COLO668 (cell line): ENCODE measurements at regions not wholly inside any gene's neighbourhood (a gene's known extent, or its start where the extent isn't known, plus 50 kb on each side); places are given as distances from the start of the nearest gene placed in this dataset.

Experiments
- DNase-seq: peaks from one replicate; lab custom pipeline; 2025; ENCODE audit not compliant: unreplicated experiment; lab: John Stamatoyannopoulos, UW

DNA sequence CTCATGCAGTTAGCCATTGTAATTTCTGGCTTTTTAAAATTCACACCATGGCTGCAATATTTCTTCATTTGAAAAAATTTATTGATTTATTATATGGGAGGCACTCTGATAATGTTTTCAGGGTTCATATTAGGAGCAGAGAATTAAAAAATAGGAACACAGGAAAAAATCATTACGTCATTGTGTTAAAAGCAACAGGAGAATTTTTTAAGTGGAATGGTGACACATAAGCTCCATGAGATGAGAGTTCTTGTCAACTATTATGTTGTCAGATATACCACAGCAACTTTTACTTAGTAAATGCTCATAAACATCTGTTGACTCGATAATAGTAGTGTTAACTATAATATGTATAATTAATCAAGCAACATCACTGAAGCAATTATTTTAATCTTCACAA lies 400.1 kb downstream of the TDRD3 start:
- no peak for DNase-seq

DNA sequence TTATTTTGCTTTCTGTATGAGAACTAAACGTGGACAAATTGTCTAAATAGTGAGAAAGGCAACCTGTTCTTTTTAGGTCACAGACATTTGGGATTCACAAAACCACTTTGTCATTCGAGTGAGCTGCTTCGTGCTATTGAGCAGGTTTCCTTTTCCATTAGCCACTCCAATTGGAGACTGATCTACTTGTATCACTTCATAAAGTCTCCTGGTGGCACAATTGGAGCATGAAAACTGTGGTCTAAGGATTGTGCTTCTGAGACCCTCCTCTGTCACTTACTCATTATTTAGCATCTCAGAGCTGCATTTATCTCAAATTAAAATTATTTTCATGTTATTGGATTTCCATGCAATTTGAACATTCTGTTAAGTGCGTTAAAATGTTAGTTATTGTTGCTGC lies 397.7 kb downstream of the TDRD3 start:
- no peak for DNase-seq

DNA sequence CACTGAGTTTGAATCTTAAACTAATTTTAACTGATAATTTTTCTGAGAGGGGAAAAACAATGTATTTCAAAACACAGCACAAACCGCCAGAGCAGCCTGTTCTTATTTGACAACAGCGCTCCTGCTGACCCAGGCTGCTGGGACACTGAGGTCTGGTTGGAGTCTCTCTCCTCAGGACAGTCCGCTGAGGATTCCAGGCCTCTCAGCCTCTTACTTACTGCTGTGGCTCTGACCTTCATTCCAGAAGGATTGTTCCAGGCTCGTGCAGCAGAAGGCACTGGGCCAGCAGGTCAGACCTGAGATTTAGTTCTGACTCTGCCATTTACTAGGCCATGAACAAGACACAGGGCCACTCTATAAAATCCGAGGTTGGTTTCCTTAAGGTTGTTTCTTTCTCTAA lies 393.6 kb downstream of the TDRD3 start:
- no peak for DNase-seq

DNA sequence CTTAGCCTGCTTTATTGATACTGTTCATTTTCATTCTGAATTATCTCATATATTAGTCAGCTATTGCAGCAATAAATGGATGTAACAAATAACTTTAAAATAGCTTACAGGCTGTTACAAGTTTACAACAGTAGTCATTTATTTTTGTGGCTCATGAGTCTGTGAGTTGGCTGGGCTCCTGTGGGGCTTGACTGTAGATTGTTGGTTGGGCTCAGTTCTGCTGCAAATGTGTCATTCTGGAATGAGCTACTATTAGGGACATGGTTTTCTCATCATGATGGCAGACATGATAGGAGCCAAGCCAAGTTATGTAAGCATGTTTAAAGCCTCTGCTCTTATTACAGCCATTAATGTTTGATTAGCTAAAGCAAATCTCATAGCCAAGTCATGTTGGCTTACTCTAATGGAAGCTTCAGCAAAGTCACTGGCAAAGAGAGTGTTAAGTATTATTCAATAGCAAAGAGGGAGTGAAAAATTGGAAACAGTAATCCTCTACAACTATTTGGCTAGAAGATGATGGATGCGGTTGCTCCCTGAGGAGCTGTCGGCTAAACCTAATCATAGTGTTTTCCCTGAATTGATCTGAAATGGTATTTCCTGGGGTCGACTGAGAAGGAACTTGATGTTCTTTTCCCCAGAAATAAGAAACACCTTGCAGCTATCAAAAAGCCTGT lies 391.3 kb downstream of the TDRD3 start:
- no peak for DNase-seq

DNA sequence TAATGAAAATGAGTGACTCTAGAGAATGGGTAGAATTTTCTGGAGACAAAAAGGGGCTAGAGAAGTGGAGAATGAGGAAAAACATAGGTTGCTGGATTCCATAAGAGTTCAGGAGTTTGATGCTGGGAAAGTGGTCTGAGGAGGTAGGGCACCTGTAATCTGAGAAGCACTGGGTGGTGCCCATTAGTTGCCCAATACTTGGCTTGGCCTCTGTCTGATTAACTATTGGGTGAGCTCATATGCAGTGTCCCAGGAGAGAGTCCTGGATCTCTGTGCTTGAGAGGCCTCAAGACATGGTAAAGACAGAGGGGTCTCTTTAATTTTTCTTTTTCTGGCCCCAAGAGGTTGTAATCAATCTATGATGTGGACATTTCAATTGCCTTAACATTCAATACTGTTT lies 390.1 kb downstream of the TDRD3 start:
- DNase-seq, result no peak

DNA sequence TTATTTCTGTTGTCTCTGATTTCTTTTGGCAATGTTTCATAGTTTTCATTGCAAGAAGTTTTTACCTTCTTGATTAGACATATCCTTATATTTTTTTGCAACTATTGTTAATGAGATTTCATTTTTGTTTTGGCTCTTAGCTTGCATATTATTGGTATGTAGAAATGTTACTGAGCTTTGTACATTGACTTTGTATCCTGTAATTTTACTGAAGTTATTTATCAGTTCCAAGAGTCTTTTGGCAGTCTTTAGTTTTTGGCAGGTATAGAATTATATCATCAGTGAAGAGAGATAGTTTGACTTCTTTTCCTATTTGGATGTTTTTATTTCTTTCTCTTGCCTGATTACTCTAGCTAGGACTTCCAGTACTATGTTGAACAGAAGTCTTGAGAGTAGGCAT lies 375.7 kb downstream of the TDRD3 start:
- DNase-seq, result no peak

DNA sequence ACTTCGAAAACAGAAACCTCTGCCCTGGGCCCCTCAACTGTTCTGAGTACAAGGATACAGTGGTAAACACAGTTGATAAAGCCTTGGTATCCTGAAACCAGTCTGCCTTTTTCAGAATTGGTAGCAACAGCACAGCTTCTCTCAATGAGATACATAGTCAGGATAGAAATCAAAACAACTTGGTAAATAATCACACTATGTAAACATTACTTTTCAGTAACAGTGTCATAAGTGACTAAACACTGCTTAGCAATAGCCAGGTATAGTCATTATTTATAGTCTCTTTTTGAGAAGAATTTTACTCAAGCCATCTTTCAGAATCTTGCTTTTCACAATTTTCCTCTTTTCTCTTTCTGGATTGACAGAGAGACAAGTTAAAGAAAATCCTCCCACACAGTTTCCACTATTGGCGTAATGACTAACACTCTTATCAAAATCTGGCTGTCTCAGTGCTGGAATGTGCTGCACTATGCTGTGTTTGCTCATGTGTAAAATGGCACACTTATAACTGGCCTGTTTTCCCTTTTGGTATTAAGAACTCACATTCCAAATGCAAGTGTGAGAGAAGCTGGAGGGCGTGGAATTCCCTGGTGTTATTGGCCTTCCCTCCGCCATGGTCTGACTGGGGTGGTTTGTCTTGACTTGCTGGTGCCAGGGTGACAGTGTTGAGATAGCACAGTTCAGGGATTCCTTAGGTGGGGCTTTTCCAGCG lies 368.8 kb downstream of the TDRD3 start:
- no peak for DNase-seq

DNA sequence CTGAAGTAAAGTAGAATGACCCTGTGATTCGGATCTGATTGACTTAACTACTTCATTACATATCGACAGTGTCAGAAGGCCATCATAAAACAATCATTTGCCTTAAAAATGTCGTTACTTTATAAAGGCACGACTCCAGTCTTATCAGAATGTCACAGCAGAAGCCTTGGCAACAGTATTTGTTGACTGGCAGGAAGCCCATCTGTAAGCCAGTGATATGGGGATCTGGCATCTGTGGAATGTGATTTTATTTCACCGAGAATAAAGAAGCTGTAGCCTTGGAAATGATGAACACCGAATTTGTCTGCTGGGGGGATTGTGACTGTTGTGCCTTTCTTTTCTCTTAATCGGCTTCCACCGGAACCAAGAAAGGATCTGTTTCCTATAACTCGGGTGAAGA lies 362.5 kb downstream of the TDRD3 start:
- DNase-seq, result no peak

DNA sequence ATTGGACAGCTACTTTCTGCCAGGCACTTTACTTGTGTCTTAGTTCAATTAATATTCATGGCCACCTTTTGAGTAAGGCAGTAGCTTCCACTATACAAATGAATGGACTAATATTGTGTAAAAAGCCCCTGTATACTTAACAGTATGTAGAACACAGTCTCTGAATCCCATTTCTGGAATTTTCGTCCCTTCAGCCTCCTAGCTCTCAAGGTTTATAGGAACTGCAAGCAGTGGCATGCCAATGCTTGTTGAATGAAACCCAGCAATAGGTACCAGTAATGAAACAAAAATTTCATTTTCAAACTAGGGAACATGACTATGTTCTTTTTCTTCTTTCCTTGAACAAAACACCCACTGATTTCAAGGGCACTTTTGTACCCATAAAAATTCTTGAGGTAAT lies 361.6 kb downstream of the TDRD3 start:
- no peak for DNase-seq

DNA sequence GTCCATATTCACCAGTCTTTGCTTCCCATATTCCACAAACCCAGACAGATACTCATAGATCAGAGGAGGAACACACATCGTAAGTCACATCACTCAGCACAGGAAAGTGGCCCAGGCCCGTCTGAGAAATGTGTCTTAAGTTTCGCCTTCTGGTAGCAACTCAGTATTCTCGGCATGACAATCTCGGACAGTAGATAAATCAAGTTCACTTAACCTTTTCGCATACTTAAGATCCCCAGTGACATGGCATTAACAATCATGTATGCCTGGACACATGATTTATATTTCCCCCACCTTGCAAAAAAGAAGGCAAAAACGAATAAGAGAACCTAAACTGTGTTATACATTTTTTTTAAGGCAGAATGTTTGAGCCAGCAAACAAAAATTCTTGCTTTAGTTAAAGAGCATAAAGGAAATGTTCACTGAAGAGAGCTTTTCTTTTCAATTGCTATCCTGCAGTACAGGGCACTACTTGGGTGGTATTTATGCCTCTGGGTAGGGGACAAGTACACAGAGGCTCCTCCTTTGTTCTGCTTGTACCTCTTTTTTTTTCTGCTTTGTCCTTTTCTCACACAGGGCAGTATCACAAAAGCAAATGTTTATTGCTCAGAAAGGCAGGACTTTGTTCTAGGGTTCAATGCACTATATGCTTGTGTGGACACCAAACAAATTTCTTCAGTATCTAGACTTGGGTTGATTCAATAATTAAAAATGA lies 360.6 kb downstream of the TDRD3 start:
- DNase-seq, result no peak

DNA sequence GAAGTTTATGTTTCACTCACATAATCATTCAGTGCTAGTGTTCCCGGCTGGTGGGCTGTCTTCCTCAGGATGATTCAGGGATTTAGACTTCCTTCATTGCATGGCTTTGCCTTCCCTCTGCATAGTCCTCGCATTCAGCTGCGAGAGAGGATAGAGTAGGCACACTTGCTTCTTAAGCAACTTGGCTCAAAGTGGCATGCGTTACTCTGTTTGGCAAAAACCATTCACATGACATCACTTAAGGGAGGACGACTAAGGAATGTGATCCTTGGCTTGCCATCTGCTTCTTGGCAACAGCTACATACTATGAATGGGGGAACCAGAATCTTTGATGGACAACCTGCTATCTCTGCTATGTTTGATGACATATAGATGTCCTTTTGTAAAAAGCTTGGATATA lies 359.3 kb downstream of the TDRD3 start:
- DNase-seq, result no peak

DNA sequence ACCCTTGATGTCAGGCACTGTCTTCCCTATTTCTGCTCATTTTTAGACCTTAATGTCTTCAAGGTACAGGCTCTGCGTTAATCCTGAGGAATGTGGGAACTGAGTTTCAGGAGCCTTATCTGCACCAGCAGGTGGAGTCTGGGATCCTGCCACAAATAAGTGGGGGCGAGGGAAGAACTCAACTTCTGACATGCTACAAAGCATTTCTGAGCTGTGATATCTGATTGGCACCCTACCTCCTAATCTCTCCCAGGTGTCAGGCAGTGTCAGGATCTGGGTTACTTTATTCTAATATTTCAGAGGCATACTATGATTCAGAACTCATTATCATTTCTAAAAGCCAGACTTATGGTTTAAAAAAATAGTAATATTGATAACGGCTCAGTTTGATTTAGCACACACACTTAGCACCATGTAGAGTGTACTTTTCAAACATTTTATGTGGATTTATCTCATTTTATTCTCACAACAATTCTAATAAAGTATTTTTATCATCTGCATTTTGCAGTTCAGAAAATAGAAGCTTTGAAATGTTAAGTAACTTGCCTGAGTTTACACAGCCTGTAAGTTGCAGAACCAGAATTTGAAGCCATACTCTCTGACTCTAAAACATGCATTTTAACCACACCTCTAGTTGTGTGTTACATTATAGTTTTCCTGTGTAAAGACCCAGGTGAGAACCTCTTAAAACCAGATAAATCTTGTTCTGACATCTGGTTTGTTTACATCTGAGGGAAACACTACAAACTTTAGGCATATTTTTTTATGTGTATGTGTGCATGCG lies 358.6 kb downstream of the TDRD3 start:
- no peak for DNase-seq

DNA sequence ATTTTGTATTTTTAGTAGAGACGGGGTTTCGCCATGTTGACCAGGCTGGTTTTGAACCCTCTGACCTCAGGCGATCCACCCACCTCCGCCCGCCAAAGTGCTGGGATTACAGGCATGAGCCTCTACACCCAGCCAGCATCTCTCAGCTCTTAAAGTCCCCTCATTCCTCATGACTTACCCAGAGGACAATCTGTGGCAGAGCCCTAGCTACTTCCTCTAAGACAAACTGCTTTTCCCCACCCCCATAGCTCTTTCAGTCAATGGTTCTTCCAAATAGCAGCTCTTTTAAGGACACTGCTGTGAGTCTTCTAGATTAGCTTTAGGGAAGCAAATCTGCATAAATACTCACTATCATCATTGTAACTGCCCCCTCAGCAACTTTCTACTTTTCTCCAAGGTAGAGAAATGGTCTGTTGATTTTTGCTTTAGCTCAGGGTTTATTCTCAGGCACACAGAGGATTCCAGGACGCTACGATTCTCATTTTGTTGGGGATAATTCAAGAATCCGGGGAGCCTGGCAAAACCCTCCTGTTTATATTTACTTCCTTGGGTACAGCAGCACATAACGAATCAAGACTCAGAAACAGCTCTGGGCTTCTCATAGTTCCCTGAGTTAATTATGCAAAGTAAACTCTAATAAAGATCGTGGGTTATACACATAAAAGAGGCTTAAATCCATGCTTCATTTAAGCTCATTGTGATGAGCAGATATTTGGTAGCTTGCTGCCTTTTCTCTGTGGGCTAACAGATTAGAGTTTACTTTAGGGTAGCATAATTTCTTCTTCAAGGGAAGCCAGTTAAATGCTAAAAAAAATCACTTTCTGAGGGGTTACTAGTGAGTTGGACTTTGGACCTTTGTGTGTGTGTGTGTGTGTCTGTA lies 357.4 kb downstream of the TDRD3 start:
- no peak for DNase-seq

DNA sequence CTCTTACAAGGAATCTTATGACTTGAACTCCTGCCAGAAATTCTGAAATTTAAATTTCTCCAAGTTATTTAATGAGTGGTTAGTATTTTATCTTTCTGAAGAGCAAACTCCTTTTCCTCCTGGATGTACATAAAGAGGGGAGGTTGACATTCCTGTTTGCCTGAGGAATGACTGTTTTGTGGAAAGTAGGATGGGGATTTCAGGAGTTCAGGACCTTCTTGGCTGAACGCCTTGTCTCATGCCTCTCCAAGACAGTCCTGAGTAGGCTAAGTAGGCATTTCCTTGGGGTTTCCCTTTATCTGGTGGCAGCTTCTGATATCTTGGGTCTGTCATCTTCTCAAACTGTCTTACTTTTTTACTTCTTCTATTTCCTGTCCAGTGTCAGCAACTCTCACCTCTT lies 356.6 kb downstream of the TDRD3 start:
- no peak for DNase-seq

DNA sequence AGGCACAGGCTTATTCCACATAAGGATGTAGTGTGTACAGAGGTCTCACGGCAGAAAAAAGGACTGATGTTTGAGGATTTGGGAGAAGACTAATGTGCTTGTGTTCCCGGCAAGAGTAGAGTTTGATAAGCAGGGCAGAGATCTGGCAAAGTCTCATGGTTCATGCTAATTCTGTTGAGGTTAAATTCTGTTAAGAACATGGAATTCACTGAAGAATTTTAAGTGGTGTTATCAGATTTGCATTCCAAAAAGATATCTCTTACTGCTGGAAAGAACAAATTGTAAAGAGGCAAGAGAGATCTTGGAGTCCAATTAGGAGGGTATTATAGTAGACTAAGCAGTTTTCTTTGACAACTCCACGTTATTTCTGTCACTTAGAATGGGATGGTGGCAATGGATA lies 348.3 kb downstream of the TDRD3 start:
- DNase-seq, result no peak

DNA sequence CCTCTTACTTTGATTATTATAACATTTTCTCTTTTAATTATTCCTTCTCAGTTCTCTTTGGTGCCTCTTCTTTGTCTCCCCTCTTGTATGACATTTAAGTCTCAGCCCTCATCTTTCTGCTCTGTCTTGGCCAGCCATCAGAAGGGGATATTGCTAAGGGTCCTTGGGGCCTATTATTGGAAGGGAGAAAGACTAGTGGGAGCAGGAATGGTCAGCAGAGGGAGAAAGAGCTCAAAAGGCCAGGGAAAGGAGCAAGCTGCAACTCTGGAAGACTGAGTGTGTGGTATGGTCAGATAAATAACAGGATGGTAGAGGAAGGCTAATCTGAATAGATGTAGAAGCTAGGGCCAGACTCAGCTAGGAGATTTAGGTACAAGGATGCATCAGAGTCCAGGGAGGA lies 336.9 kb downstream of the TDRD3 start:
- no peak for DNase-seq

DNA sequence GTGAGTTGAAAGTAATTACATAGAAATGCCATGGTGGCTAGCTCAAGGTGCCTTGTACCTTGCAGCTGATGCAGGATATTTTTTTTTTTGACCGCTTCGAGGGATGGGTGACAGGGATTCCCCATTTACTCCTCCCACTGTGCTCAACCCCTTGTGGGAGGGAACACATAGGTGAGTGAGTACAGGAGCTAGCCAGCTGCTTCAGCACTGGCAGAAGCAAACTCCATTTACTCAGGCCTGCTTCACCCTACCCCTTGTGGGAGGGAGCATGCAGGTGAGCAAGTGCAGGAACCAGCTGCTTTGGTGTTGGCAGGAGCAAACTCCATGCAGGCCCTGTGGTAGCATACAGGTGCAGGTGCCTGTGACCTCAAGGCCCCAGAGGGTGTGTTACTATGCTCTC lies 330.1 kb downstream of the TDRD3 start:
- DNase-seq, result no peak

DNA sequence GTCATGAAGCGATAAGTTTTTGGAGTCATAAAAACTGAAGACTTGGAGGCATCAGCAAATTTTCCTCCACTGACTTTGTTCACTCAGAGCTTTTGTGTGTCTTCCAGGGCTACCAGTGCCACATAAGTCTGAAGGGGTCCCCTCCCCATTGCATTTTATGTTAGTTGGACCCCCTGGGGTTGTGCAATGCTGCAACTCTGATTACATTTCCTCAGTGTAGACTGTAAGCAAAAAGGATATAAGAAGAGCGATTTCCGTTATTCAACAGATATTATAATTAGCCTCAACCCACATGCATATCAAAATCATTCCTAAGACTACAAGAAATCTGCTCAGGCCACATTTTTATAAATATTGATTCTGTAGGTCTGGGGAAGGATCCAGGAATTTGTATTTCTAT lies 324.0 kb downstream of the TDRD3 start:
- DNase-seq, result no peak

DNA sequence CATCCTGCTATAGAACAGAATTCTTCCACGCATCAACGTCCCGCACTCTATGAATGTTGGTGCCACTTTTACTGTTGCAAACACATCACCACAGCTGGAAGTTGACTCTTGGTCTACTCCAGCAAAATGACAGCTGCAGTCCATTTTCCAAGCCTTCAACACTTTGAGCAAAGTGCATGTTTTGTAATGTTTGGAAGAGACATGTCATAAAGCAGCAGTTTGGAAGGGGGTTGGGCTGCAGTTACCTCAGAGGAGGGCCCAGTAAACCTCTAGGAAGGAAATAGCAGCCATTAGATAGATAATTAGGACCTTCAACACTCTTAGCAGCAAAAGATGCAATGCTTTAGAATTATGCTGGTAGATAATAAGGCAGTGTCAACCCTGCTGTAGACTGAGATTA lies 323.6 kb downstream of the TDRD3 start:
- DNase-seq, result no peak

DNA sequence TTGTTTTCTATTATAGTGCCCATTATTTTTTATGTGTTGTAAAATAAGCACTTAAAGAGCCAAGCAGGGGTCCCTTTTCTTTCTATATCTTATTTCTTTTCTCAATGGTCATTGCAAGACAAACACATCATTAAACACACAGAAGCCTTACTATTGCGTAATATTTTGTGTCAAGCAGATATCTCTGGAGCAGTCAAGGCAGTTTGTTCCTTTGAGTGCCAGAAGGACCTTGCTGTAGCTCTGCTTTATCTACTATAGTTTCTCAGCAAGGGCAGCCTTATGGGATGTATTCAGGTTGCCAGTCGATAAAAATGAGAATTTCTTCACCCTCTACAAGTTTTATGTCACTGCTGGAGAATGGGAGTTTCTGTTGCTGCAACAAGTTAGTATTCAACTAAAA lies 319.3 kb downstream of the TDRD3 start:
- no peak for DNase-seq

DNA sequence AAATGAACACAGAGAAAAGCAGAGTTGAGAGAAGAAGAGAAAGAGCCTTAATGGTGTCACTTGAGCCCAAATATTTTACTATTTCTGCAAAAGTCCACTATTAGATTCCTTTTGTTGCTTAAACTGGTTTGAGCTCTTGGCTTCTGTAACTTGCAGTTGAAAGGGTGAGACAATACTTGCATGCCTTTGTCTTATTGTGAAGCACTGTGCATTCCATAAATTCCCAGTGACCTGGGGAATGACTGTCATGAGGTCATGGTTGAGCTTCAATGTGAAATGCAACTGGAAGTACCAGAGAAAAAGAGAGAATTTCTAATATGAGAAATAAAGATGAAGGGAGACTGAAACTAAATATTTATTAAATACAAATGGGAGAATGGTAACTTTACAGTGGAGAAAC lies 310.9 kb downstream of the TDRD3 start:
- no peak for DNase-seq
